Astrocyte (in vitro differentiated cells and primary cell): ENCODE measurements at regions not wholly inside any gene's neighbourhood (a gene's known extent, or its start where the extent isn't known, plus 50 kb on each side); places are given as distances from the start of the nearest gene placed in this dataset.

Experiments
- DNase-seq: peaks from one replicate; pipeline ENCODE4 v3.0.0-alpha.2; 2010; ENCODE audit warnings: low read depth
- FAIRE-seq: peaks from 2 replicates; lab custom pipeline; 2011; peaks lifted over from hg19 to GRCh38; lab: Jason Lieb, UNC
- H2AFZ ChIP-seq: 2 replicates; pipeline ENCODE4 v1.6.0; 2012; ENCODE audit warnings: low read depth, low read length, inconsistent platforms
- H3K27ac ChIP-seq: 2 replicates; pipeline ENCODE4 v1.5.1; 2011; ENCODE audit warnings: low read depth, low read length, inconsistent platforms
- H3K27me3 ChIP-seq: 2 replicates; pipeline ENCODE4 v1.6.0; 2011; ENCODE audit warnings: low read length, inconsistent platforms; ENCODE audit not compliant: insufficient read depth
- H3K36me3 ChIP-seq: 2 replicates; pipeline ENCODE4 v1.5.1; 2011; ENCODE audit warnings: low read length, inconsistent platforms; ENCODE audit not compliant: insufficient read depth
- H3K4me1 ChIP-seq: 2 replicates; pipeline ENCODE4 v1.5.1; 2011; ENCODE audit warnings: low read length, inconsistent platforms; ENCODE audit not compliant: insufficient read depth
- H3K4me2 ChIP-seq: 2 replicates; pipeline ENCODE4 v1.6.0; 2012; ENCODE audit warnings: low read length, inconsistent platforms
- H3K4me3 ChIP-seq: 2 replicates; pipeline ENCODE4 v1.5.1; 2011; ENCODE audit warnings: low read depth, mild to moderate bottlenecking, low read length, inconsistent platforms; ENCODE audit not compliant: insufficient read depth
- H3K79me2 ChIP-seq: 2 replicates; pipeline ENCODE4 v1.6.0; 2012; ENCODE audit warnings: mild to moderate bottlenecking, low read length, inconsistent platforms; ENCODE audit not compliant: insufficient read depth
- H3K9ac ChIP-seq: 2 replicates; pipeline ENCODE4 v1.6.0; 2012; ENCODE audit warnings: mild to moderate bottlenecking, low read length, inconsistent platforms
- H3K9me3 ChIP-seq: 2 replicates; pipeline ENCODE4 v1.5.1; 2012; ENCODE audit warnings: low read depth, mild to moderate bottlenecking, low read length, inconsistent platforms; ENCODE audit not compliant: insufficient read depth
- H4K20me1 ChIP-seq: 2 replicates; pipeline ENCODE4 v1.6.0; 2012; ENCODE audit warnings: low read length, inconsistent platforms; ENCODE audit not compliant: insufficient read depth
- H3K27ac Mint-ChIP-seq: one replicate; pipeline ENCODE4 v1.8.0; 2021; ENCODE audit warnings: mild to moderate bottlenecking, mixed read lengths; ENCODE audit not compliant: unreplicated experiment
- H3K27me3 Mint-ChIP-seq: one replicate; pipeline ENCODE4 v1.8.0; 2021; ENCODE audit warnings: low read depth, mixed read lengths; ENCODE audit not compliant: unreplicated experiment
- H3K36me3 Mint-ChIP-seq: one replicate; pipeline ENCODE4 v1.8.0; 2021; ENCODE audit warnings: low read depth, mixed read lengths; ENCODE audit not compliant: unreplicated experiment
- H3K4me1 Mint-ChIP-seq: one replicate; pipeline ENCODE4 v1.8.0; 2021; ENCODE audit warnings: low read depth, mixed read lengths; ENCODE audit not compliant: unreplicated experiment
- H3K4me3 Mint-ChIP-seq: one replicate; pipeline ENCODE4 v1.8.0; 2021; ENCODE audit warnings: mild to moderate bottlenecking, moderate library complexity, mixed read lengths; ENCODE audit not compliant: unreplicated experiment
- H3K9me3 Mint-ChIP-seq: one replicate; pipeline ENCODE4 v1.8.0; 2021; ENCODE audit warnings: mild to moderate bottlenecking, mixed read lengths; ENCODE audit not compliant: unreplicated experiment
- CTCF ChIP-seq: IDR thresholded peaks from 2 replicates; pipeline ENCODE4 v1.5.1; 2011; ENCODE audit warnings: low read depth, mild to moderate bottlenecking, inconsistent platforms, low read length, moderate library complexity; ENCODE audit not compliant: insufficient read depth
- EZH2 ChIP-seq: IDR thresholded peaks from 2 replicates; pipeline ENCODE4 v1.6.1; 2012; ENCODE audit warnings: mild to moderate bottlenecking, low read length, inconsistent platforms; ENCODE audit not compliant: insufficient read depth

GRCh38 chr10:117617086-117617485 lies 74.5 kb downstream of the EMX2 start:
- Histone ChIP-seq H3K27ac (no peak overlapping the region), H3K27me3 (no peaks in the 10 kb centered on the region), H2AFZ (no peak overlapping the region), H3K4me2 (no peak overlapping the region), H4K20me1 (no peaks in the 10 kb centered on the region), H3K36me3 (no peaks in the 10 kb centered on the region), H3K9me3 (no peaks in the 10 kb centered on the region), H3K9ac (no peak overlapping the region), H3K79me2 (no peaks in the 10 kb centered on the region), H3K4me3 (no peak overlapping the region), H3K4me1 (no peaks in the 10 kb centered on the region)
- no peak overlapping the region for H3K4me3 Mint-ChIP-seq
- FAIRE-seq (no peak), DNase-seq (no peak)
- peaks cover 47% of the 10 kb centered on the region for H3K27me3 Mint-ChIP-seq
- H3K4me1 Mint-ChIP-seq = peaks cover 2% of the 10 kb centered on the region
- H3K9me3 Mint-ChIP-seq = no peaks in the 10 kb centered on the region
- TF ChIP-seq CTCF = no peak
- no peak for TF ChIP-seq EZH2
- no peak overlapping the region for H3K27ac Mint-ChIP-seq
- H3K36me3 Mint-ChIP-seq = no peaks in the 10 kb centered on the region

DNA sequence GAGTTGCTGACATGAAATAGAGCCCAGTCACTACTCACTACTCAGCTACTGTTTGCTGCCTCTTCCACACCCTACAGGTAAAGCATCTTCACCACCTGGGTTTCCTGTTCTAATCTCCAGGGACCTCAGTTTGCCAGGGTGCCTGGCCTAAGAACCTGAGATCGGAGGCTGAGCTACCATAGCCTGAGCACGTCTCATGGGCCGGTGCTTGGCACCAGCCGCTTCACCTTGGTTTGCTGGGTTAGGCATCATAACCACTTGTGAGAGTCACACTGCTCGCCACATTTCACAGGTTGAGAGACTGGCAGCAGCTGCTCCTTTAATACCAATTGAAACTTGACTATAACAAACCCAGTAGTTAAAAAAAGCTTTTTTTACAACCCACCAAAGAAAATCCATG lies 75.1 kb downstream of the EMX2 start:
- no peaks in the 10 kb centered on the region for H4K20me1 ChIP-seq
- H3K9ac ChIP-seq = no peak overlapping the region
- H3K27ac Mint-ChIP-seq = no peak overlapping the region
- no peak overlapping the region for H2AFZ ChIP-seq
- peaks cover 2% of the 10 kb centered on the region for H3K4me1 Mint-ChIP-seq
- no peaks in the 10 kb centered on the region for H3K79me2 ChIP-seq
- no peaks in the 10 kb centered on the region for H3K36me3 ChIP-seq
- no peak overlapping the region for H3K27ac ChIP-seq
- H3K9me3 Mint-ChIP-seq = no peaks in the 10 kb centered on the region
- FAIRE-seq = no peak
- no peaks in the 10 kb centered on the region for H3K27me3 ChIP-seq
- no peak overlapping the region for H3K4me3 Mint-ChIP-seq
- no peak for DNase-seq
- H3K9me3 ChIP-seq = no peaks in the 10 kb centered on the region
- H3K27me3 Mint-ChIP-seq = peaks cover 52% of the 10 kb centered on the region
- TF ChIP-seq CTCF = no peak
- no peak for TF ChIP-seq EZH2
- no peaks in the 10 kb centered on the region for H3K36me3 Mint-ChIP-seq
- no peak overlapping the region for H3K4me2 ChIP-seq
- H3K4me1 ChIP-seq = no peaks in the 10 kb centered on the region
- H3K4me3 ChIP-seq = no peak overlapping the region

DNA sequence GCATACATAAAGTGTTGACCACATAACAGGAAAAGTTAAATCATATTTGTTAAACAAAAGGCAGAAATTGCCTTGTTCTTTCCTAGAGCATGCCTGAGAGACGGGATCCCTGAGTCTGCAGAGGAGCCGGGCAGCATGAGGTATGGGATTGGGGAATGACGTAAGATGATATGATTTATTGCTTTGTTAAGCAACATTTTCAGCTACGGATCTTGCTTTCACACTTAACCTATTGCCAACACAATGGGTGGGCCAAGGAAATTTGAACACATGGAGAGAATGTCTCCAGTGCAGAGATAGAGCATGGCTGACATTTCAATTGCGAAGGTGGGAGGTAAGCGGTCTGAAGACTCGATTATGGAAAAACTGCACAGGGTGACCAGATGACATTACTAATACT lies 76.7 kb downstream of the EMX2 start:
- no peak for TF ChIP-seq CTCF
- no peak for TF ChIP-seq EZH2
- Histone ChIP-seq H3K4me3 (no peak overlapping the region), H3K9ac (no peak overlapping the region), H3K4me2 (no peak overlapping the region), H3K27ac (no peak overlapping the region), H3K79me2 (no peaks in the 10 kb centered on the region), H4K20me1 (no peaks in the 10 kb centered on the region), H2AFZ (no peak overlapping the region), H3K4me1 (no peaks in the 10 kb centered on the region), H3K27me3 (no peaks in the 10 kb centered on the region), H3K9me3 (no peaks in the 10 kb centered on the region), H3K36me3 (no peaks in the 10 kb centered on the region)
- FAIRE-seq (no peak), DNase-seq (no peak)
- Mint-ChIP-seq H3K27ac (no peak overlapping the region), H3K27me3 (peaks cover 49% of the 10 kb centered on the region), H3K9me3 (no peaks in the 10 kb centered on the region), H3K36me3 (no peaks in the 10 kb centered on the region), H3K4me1 (peaks cover 2% of the 10 kb centered on the region), H3K4me3 (no peak overlapping the region)
